ENCODE measurements at regions not wholly inside any gene's neighbourhood (a gene's known extent, or its start where the extent isn't known, plus 50 kb on each side); places are given as distances from the start of the nearest gene placed in this dataset.

DNA sequence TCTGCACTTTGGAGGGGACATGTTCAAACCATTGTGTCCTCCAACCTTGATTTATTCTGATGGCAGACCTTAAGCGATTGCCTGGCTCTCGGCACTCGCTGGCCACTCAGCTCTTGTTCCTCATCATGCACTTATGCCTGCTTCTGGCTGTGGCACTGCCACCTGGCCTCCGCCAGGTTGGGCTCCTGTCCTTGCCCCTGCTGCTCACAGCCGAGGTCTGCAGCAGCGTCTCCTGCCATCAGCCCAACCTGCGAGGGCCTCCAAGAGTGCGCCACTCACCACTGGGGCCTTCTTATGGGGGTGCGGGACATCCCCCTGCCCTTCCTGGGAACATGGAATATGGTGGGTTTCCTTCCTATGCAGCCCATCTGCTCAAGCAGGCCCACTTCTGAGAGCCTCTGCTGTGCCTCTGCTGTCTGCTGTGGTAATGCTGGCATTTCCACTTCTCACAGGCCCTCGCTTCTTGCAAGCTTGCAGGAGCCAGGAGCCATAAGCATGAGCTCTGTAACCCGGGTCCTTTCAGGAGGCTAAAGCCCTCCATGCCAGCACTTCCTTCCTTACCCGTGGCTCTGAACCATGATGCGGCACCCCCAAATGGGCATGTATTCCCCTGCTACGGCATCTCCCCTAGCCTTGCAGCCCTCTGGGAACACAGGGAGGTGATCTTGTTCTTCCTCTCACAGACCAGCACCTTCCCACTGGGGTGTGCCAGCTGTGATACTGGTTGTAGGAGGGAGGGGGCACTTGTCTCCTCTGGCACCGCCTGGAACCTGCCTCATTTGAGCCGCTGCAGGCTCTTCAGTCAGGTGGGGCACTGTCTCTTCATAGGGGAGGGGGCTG is 58.6 kb upstream of the HS6ST1 start:
- DNase-seq (ENCODE audit: low read depth), result no peak
- no peak overlapping the region for H3K4me3 ChIP-seq (ENCODE audit: low read depth, low read length)
- no peak for TF ChIP-seq CTCF (conservative IDR thresholded peaks at IDR 0.05; ENCODE audit: low read depth, low read length)

GRCh38 chr2:128378231-128379020 is 59.8 kb upstream of the HS6ST1 start:
- no peak overlapping the region for H3K4me3 ChIP-seq (ENCODE audit: low read depth, low read length)
- TF ChIP-seq CTCF (conservative IDR thresholded peaks at IDR 0.05; ENCODE audit: low read depth, low read length), result no peak
- no peak for DNase-seq (ENCODE audit: low read depth)

- no peak for TF ChIP-seq CTCF (conservative IDR thresholded peaks at IDR 0.05; ENCODE audit: low read depth, low read length)
- H3K4me3 ChIP-seq (ENCODE audit: low read depth, low read length), result no peak overlapping the region
- no peak for DNase-seq (ENCODE audit: low read depth)
Observed at GRCh38 chr2:128379021-128380015, 60.6 kb upstream of the HS6ST1 start.

- no peak overlapping the region for H3K4me3 ChIP-seq (ENCODE audit: low read depth, low read length)
- no peak for TF ChIP-seq CTCF (conservative IDR thresholded peaks at IDR 0.05; ENCODE audit: low read depth, low read length)
- no peak for DNase-seq (ENCODE audit: low read depth)
Observed at GRCh38 chr2:128380061-128380889, 61.6 kb upstream of the HS6ST1 start.

- no peak for DNase-seq (ENCODE audit: low read depth)
- no peak for TF ChIP-seq CTCF (conservative IDR thresholded peaks at IDR 0.05; ENCODE audit: low read depth, low read length)
- H3K4me3 ChIP-seq (ENCODE audit: low read depth, low read length), result no peak overlapping the region
Observed at GRCh38 chr2:128380961-128381938, 62.6 kb upstream of the HS6ST1 start.
